ENCODE measurements at regions not wholly inside any gene's neighbourhood (a gene's known extent, or its start where the extent isn't known, plus 50 kb on each side); places are given as distances from the start of the nearest gene placed in this dataset.

- DNase-seq (ENCODE audit: extremely low spot score, insufficient read length, low read depth) (no peak), FAIRE-seq (no peak)
Observed at GRCh38 chr1:244216836-244217235, 165.8 kb downstream of the ZBTB18 start.

- FAIRE-seq (no peak), DNase-seq (ENCODE audit: extremely low spot score, insufficient read length, low read depth) (no peak)
Observed at GRCh38 chr1:244217711-244218110, 166.6 kb downstream of the ZBTB18 start.

- FAIRE-seq, result no peak
- no peak for DNase-seq (ENCODE audit: extremely low spot score, insufficient read length, low read depth)
Observed at GRCh38 chr1:244218220-244218619, 167.1 kb downstream of the ZBTB18 start.

GRCh38 chr1:244219149-244219548 is 168.1 kb downstream of the ZBTB18 start:
- DNase-seq (ENCODE audit: extremely low spot score, insufficient read length, low read depth) (no peak), FAIRE-seq (no peak)

- no peak for FAIRE-seq
- DNase-seq (ENCODE audit: extremely low spot score, insufficient read length, low read depth), result no peak
Observed at GRCh38 chr1:244219802-244220201, 168.7 kb downstream of the ZBTB18 start.

- DNase-seq (ENCODE audit: extremely low spot score, insufficient read length, low read depth) (no peak), FAIRE-seq (no peak)
Observed at GRCh38 chr1:244220410-244220809, 169.3 kb downstream of the ZBTB18 start.

- no peak for FAIRE-seq
- DNase-seq (ENCODE audit: extremely low spot score, insufficient read length, low read depth), result no peak
Observed at GRCh38 chr1:244221991-244222390, 170.9 kb downstream of the ZBTB18 start.

- no peak for FAIRE-seq
Observed at GRCh38 chr1:244224487-244225430, 173.7 kb downstream of the ZBTB18 start.

GRCh38 chr1:244226435-244226834 is 175.4 kb downstream of the ZBTB18 start:
- no peak for FAIRE-seq

More at GRCh38 chr1:244224487-244225430, 173.7 kb downstream of the ZBTB18 start:
- DNase-seq (ENCODE audit: extremely low spot score, insufficient read length, low read depth), result no peak

GRCh38 chr1:244230470-244230869 is 179.4 kb downstream of the ZBTB18 start:
- DNase-seq (ENCODE audit: extremely low spot score, insufficient read length, low read depth) (no peak), FAIRE-seq (no peak)

More at GRCh38 chr1:244226435-244226834, 175.4 kb downstream of the ZBTB18 start:
- no peak for DNase-seq (ENCODE audit: extremely low spot score, insufficient read length, low read depth)

- no peak for DNase-seq (ENCODE audit: extremely low spot score, insufficient read length, low read depth)
- FAIRE-seq, result no peak
Observed at GRCh38 chr1:244231193-244231571, 180.1 kb downstream of the ZBTB18 start.

GRCh38 chr1:244231572-244232315 is 180.7 kb downstream of the ZBTB18 start:
- DNase-seq (ENCODE audit: extremely low spot score, insufficient read length, low read depth), result no peak

GRCh38 chr1:244234009-244234643 is 183.0 kb downstream of the ZBTB18 start:
- no peak for FAIRE-seq
- no peak for DNase-seq (ENCODE audit: extremely low spot score, insufficient read length, low read depth)

More at GRCh38 chr1:244231572-244232315, 180.7 kb downstream of the ZBTB18 start:
- no peak for FAIRE-seq

- DNase-seq (ENCODE audit: extremely low spot score, insufficient read length, low read depth), result no peak
Observed at GRCh38 chr1:244235157-244235556, 184.1 kb downstream of the ZBTB18 start.

GRCh38 chr1:244236101-244236500 is 185.0 kb downstream of the ZBTB18 start:
- no peak for FAIRE-seq
- no peak for DNase-seq (ENCODE audit: extremely low spot score, insufficient read length, low read depth)

More at GRCh38 chr1:244235157-244235556, 184.1 kb downstream of the ZBTB18 start:
- no peak for FAIRE-seq

GRCh38 chr1:244236721-244237120 is 185.6 kb downstream of the ZBTB18 start:
- DNase-seq (ENCODE audit: extremely low spot score, insufficient read length, low read depth) (no peak), FAIRE-seq (no peak)

GRCh38 chr1:244237445-244237844 is 186.4 kb downstream of the ZBTB18 start:
- DNase-seq (ENCODE audit: extremely low spot score, insufficient read length, low read depth), result no peak

GRCh38 chr1:244239261-244239770 is 188.2 kb downstream of the ZBTB18 start:
- peak; percentile 26 for FAIRE-seq
- no peak for DNase-seq (ENCODE audit: extremely low spot score, insufficient read length, low read depth)

More at GRCh38 chr1:244237445-244237844, 186.4 kb downstream of the ZBTB18 start:
- FAIRE-seq, result no peak

GRCh38 chr1:244241438-244241837 is 190.4 kb downstream of the ZBTB18 start:
- no peak for DNase-seq (ENCODE audit: extremely low spot score, insufficient read length, low read depth)
- FAIRE-seq, result no peak

- no peak for DNase-seq (ENCODE audit: extremely low spot score, insufficient read length, low read depth)
- FAIRE-seq, result no peak
Observed at GRCh38 chr1:244242446-244242845, 191.4 kb downstream of the ZBTB18 start.

All from GM18507 (cell line).